ENCODE measurements at regions not wholly inside any gene's neighbourhood (a gene's known extent, or its start where the extent isn't known, plus 50 kb on each side); places are given as distances from the start of the nearest gene placed in this dataset.
A peak's percentile ranks its signal among the peaks of the same experiment; 100 is the strongest.
"Not testable (repeated sequence)": the region's sequence is repeated elsewhere in the genome, so short reads cannot be mapped to it uniquely, and the experiment has no call there.

DNA sequence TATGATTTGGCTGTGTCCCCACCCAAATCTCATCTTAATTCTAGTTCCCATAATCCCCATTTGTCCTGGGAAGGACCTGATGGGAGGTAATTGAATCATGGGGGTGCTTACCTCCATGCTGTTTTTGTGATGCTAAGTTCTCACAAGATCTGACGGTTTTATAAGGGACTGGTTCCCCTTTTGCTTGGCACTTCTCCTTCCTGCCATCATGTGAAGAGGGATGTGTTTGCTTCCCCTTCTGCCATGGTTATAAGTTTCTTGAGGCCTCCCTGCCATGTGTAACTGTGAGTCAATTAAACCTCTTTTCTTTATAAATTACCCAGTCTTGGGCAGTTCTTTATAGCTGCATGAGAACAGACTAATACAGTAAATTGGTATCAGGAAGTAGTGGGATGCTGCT is 114.1 kb downstream of the ZNF648 start:
- no peak for DNase-seq

DNA sequence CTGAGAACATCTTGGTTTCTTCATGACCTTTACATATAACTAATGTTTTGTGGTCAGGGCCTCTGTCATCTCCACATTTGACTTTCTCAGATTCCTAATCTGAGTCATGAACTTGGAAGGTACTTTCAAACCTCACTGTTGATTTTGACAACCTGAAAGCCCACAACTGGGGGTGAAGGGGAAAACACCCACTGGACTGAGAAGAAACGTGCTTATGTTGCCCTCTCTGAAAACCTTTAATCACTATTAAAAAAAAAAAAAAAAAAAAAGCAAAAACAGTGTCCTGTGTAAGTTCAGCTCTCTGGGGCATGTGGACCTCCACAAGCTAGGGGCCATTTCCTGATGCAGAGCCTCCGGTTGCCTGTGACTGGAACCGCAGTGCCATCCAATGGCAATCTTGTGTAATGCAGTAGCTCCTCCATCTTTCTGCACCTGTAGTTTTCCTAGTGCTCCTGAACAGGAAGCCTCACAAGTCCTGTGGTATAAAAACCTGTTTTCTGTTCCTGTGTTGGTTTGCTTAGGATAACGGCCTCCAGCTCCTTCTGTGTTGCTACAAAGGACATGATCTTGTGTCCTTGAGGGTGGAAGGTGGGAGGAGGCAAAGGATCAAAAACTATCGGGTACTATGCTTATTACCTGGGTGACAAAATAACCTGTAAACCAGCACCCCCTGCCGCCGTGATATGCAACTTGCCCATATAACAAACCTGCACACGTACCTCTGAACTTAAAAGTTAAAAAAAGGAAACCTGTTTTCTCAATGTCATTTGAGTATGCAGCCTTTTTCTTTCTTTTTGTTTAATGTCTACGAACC is 124.5 kb downstream of the ZNF648 start:
- DNase-seq: peak; percentile 64

DNA sequence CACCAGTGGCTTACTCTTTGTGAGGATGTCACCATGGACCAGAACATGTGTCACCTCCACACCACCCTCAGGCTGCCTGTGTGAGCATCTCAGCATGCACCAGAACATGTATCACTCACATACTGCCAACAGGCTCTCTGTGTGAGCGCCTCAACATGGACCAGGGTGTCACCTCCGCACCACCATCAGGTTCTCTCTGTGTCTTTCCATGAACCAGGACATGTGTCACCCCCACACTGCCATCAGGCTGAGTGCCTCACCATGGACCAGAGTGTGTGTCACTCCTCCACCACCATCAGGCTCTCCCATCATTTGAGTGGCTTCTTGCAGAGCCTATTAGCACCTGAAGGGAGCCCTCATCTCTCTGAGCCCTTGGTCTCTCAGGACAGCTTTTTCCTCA is 125.2 kb downstream of the ZNF648 start:
- DNase-seq: no peak

GRCh38 chr1:181931873-181932272 is 129.6 kb downstream of the ZNF648 start:
- no peak for DNase-seq

DNA sequence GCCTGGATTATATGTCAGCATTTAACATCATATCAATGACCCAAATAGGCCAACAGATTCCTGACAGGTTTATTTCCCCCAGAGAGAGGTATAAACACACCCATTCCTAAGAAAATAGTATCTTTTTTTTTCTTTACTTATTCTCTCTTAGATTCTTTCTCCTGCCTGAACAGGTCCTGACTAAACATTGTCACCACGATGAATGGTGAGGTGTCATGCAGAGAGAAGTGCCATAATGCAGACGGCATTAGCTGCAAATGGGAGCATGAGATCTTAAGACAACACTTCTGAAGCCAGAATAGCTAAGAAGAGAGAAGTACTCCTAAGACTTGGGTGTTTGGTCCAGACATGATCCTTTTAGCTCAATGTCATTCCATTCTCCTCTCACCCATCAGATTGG is 131.3 kb downstream of the ZNF648 start:
- no peak for DNase-seq

DNA sequence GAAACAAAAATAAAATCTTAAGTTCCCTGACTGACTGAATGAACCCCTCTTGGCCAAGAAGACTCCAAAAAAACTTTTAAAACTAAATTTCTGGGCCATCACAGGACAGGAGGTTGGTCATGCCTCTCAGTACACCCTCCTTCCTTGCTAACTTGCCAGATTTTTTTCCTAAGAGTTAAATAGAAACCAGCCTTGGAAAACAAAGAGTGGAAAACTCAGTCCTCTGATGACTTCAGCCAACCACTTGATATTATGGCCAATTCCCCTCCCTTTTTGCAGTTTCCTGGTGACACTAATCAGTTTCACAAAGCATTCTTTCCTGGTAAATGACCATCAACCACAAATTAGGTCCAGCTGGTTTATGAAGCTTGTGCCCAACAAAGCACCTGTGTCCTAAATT is 134.8 kb downstream of the ZNF648 start:
- DNase-seq: no peak

DNA sequence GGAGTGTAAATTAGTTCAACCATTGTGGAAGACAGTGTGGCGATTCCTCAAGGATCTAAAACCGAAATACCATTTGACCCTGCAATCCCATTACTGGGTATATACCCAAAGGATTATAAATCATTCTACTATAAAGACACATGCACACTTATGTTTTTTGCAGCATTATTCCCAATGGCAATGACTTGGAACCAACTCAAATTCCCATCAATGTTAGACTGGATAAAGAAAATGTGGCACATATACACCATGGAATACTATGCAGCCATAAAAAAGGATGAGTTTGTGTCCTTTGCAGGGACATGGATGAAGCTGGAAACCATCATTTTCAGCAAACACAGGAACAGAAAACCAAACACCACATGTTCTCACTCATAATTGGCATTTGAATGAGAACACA is 137.5 kb downstream of the ZNF648 start:
- not testable (repeated sequence) for DNase-seq

GRCh38 chr1:181919542-181919941 is 142.0 kb downstream of the ZNF648 start:
- DNase-seq: no peak

- no peak for DNase-seq
Measured at GRCh38 chr1:181918880-181919525, 142.5 kb downstream of the ZNF648 start.

DNA sequence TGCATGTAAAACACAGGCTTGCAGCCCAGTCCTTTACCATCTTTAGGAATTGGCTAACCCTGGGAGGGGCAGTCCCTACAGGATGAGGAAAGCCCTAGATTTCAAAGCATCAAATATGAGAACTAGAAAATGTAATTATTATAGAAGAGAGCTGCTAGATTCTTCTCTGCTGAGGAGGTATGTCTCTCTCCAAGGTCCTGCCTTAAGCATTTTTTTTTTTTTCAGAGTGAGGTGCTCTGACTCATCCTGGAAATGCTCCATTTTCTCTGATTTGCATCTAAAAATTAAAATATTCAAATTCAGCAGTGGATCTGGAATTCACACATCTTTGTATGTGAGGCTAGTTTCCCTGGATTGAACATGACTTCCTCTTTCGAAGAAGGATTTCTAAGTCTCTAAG is 149.8 kb downstream of the ZNF648 start:
- no peak for DNase-seq

- no peak for DNase-seq
Measured at GRCh38 chr1:181910905-181911304, 150.6 kb downstream of the ZNF648 start.

- no peak for DNase-seq
Measured at GRCh38 chr1:181909010-181909409, 152.5 kb downstream of the ZNF648 start.

DNA sequence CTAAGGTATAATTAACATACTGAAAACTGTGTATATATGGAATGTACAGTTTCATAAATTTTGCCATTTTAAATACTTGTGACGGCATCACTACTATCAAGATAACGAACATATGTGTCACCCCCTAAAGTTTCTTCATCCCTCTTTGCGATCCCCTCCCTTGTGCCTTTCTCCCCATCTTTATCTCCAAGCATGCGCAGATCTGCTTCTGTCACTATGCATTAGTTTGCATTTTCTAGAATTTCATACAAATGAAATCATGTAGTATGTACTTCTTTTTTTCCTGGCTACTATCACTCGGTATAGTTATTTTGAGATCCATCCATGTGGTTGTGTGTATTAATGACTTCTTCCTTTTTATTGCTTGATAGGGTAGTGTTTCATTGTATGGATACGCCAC is 154.9 kb downstream of the ZNF648 start:
- no peak for DNase-seq

- no peak for DNase-seq
Measured at GRCh38 chr1:181905944-181906597, 155.4 kb downstream of the ZNF648 start.

DNA sequence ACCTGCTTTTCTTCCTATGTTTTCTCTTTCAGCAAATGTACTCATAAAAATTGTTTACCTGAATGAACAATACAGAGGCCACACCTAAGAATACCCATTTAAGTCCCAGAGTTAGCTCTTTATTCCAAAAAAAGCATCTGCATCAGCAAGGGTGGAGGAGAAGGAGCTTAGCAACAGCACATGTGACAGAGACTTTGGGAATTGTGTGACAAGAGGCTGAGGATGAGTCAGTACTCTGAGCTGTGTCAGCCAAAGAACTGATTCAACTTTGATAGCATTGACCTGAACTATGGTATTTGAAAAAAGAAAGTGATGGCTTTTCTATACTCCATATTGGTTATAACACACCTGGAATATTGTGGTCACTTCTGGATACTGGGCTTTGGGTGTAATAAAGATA is 162.7 kb downstream of the ZNF648 start:
- no peak for DNase-seq

DNA sequence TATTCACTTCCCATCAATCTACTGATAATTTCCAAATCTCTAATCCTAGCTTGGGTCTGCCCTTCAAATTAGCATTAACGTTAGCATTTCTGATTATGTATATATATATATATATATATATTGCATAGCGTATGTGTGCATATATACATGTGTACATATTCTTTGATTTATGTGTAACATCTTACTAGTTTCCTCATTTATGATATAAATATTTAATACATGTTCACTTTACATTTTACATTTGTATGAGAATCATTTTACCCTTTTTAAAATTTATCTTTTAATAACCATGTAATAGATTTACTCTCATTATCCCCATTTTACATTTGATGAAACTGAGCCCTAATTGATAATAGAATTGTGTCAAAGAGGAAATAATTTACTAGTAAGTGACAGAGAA is 164.7 kb downstream of the ZNF648 start:
- no peak for DNase-seq

GRCh38 chr1:181894439-181894859 is 167.1 kb downstream of the ZNF648 start:
- no peak for DNase-seq

DNA sequence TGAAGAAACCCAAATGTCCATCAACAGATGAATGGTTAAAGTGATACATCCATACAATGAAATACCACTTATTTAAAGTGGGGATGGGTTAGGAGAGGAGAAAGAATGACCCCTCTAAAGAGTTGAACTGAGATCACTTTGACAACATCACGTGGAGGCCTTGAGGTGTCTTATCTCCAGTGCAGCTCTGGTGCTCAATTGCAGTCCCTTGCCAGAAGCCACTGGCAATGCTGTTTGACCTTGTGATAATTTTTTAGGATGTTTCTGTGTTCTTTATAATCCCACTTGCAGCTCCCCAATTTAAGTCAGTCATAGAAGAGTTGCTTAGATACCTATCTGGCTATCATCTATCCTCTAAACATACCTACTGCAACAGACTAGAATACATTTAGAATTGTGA is 167.6 kb downstream of the ZNF648 start:
- no peak for DNase-seq

DNA sequence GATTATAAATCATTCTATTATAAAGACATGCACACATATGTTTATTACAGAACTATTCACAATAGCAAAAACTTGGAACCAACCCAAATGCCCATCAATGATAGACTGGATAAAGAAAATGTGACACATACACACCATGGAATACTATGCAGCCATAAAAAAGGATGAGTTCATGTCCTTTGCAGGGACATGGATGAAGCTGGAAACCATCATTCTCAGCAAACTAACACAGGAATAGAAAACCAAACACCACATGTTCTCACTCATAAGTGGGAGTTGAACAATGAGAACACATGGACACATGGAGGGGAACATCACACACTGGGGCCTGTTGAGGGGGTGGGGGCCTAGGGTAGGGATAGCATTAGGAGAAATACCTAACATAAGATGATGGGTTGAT is 168.4 kb downstream of the ZNF648 start:
- not testable (repeated sequence) for DNase-seq

GRCh38 chr1:181872562-181872961 is 188.9 kb downstream of the ZNF648 start:
- DNase-seq: no peak

DNA sequence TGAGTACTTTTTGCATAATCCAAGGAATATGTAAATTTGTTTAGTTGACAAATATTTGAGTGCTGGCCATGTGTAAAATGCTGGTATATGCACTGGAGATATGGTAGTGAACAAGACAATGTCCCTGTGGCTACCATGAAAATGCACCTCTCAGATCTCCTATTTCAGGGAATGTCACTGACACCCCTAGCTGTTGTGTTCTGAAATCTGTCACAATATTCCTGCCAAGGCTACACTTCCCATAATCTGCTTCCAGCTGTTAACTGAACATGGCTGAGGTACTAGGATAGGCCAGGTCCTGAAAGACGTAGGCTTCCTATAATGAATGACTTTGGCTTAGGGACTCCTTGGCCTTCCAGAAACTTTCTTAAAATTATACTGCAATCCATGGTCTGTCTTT is 197.8 kb downstream of the ZNF648 start:
- no peak for DNase-seq

DNA sequence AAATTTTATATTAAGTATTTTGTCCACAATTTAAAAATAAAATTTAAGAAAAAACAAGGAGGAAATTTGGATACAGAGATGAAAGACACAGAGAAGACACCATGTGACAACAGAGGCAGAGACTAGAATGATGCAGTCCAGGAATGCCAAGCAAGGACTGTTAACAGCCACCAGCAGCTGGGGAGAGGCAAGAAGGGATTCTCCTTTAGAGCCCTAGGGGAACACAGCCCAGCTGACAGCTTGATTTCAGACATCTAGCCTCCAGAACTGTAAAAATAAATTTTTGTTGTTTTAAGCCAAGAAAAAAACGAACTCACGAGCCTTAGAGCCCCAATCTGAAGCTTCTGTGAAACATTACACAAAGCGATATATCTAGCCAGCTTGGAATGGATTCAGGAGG is 198.5 kb downstream of the ZNF648 start:
- DNase-seq: no peak

- DNase-seq: no peak
Measured at GRCh38 chr1:181858135-181858534, 203.4 kb downstream of the ZNF648 start.

Measured in activated effector memory CD4-positive, alpha-beta T cell treated with anti-CD3 and anti-CD28 coated beads, Interleukin-2, amount 50 U/mL, for 16 hours (primary cell).